GM12878 (cell line): ENCODE measurements at regions not wholly inside any gene's neighbourhood (a gene's known extent, or its start where the extent isn't known, plus 50 kb on each side); places are given as distances from the start of the nearest gene placed in this dataset.

Source experiments
- ATAC-seq: fragments of 200-7000 bp; cut with Tn5 transposase; 3 replicates; pipeline ENCODE4 v1.9.1; 2020; ENCODE audit warnings: mild to moderate bottlenecking, moderate library complexity
- BruUV-seq: library from RNA; stranded (reverse); fragments of 400-500 nt; replicated peaks from 2 replicates; lab custom pipeline; 2021; lab: Mats Ljungman, UMichigan
- CTCF ChIA-PET: fragments of 300-600 bp; sonication (Branson Sonifier 250); formaldehyde crosslinking; extraction: SDS; loops from one replicate; lab custom pipeline; 2021; ENCODE audit warnings: inconsistent platforms; lab: Yijun Ruan, JAX
- POLR2A ChIA-PET: fragments of 350-600 bp; formaldehyde crosslinking; extraction: SDS; loops from one replicate; lab custom pipeline; 2021; ENCODE audit warnings: inconsistent platforms; lab: Charles Lee
- RAD21 ChIA-PET: fragments of 300-600 bp; sonication (Branson Sonifier 250); formaldehyde crosslinking; loops from one replicate; lab custom pipeline; 2023; ENCODE audit warnings: antibody characterized with exemption; ENCODE audit not compliant: unreplicated experiment; lab: Charles Lee
- SMC1A ChIA-PET: fragments of 300-600 bp; sonication (Branson Sonifier 250); formaldehyde crosslinking; loops from one replicate; lab custom pipeline; 2023; ENCODE audit not compliant: unreplicated experiment, uncharacterized antibody; lab: Charles Lee
- DNase-seq: peaks from one replicate; pipeline ENCODE4 v3.0.0-alpha.2; 2011; ENCODE audit warnings: low read depth, low spot score
- FAIRE-seq: peaks from 3 replicates; lab custom pipeline; 2011; peaks lifted over from hg19 to GRCh38; lab: Jason Lieb, UNC
- H2AFZ ChIP-seq: 2 replicates; pipeline ENCODE4 v1.6.0; 2011; ENCODE audit warnings: low read depth, low read length, control low read depth; ENCODE audit not compliant: control insufficient read depth
- H3K27ac ChIP-seq: 2 replicates; pipeline ENCODE4 v1.5.1; 2011; ENCODE audit warnings: control low read depth; ENCODE audit not compliant: control insufficient read depth, insufficient read depth
- H3K27me3 ChIP-seq, 2 experiments: replicated peaks in 1 of 2; 2 replicates each; pipeline versions ENCODE4 v1.6.0 to v1.6.1; 2011; ENCODE audit warnings: low read length in 1 of 2; ENCODE audit not compliant: control insufficient read depth in 2 of 2, insufficient read depth in 2 of 2
- H3K36me3 ChIP-seq, 2 experiments: 2 replicates each; pipeline ENCODE4 v1.5.1; 2011; ENCODE audit warnings: low read length in 1 of 2; ENCODE audit not compliant: control insufficient read depth in 2 of 2, insufficient read depth in 2 of 2
- H3K4me1 ChIP-seq: 2 replicates; pipeline ENCODE4 v1.6.1; 2011; ENCODE audit warnings: mild to moderate bottlenecking, low read length, moderate library complexity, mixed read lengths; ENCODE audit not compliant: control insufficient read depth, insufficient read depth
- H3K4me2 ChIP-seq: 2 replicates; pipeline ENCODE4 v1.6.0; 2011; ENCODE audit warnings: control low read depth; ENCODE audit not compliant: control insufficient read depth, insufficient read depth
- H3K4me3 ChIP-seq: fragments of 200-600 bp; sonication (generic); 2 replicates; pipeline ENCODE4 v1.5.1; 2016
- H3K79me2 ChIP-seq: 2 replicates; pipeline ENCODE4 v1.6.0; 2011; ENCODE audit warnings: low read length; ENCODE audit not compliant: control insufficient read depth, insufficient read depth
- H3K9ac ChIP-seq: 2 replicates; pipeline ENCODE4 v1.8.0; 2011; ENCODE audit warnings: low read length, control low read depth, mixed read lengths; ENCODE audit not compliant: control insufficient read depth, insufficient read depth
- H3K9me3 ChIP-seq: replicated peaks from 3 replicates; pipeline ENCODE4 v1.5.1; 2011; ENCODE audit warnings: mild to moderate bottlenecking, low read length; ENCODE audit not compliant: control insufficient read depth, insufficient read depth
- H4K20me1 ChIP-seq: 2 replicates; pipeline ENCODE4 v1.6.0; 2011; ENCODE audit not compliant: control insufficient read depth, insufficient read depth
- ATF2 ChIP-seq: IDR thresholded peaks from 2 replicates; pipeline ENCODE4 v1.6.1; 2012; ENCODE audit warnings: low read length, inconsistent platforms
- BMI1 ChIP-seq: fragments of 450-650 bp; IDR thresholded peaks from 2 replicates; pipeline ENCODE4 v1.6.1; 2016; ENCODE audit warnings: mild to moderate bottlenecking, moderate library complexity, borderline replicate concordance
- CBFB ChIP-seq: IDR thresholded peaks from 2 replicates; pipeline ENCODE4 v1.6.1; 2016; ENCODE audit warnings: antibody characterized with exemption, low read depth
- CBX3 ChIP-seq: fragments of 200-600 bp; sonication (generic); IDR thresholded peaks from 2 replicates; pipeline ENCODE4 v1.6.1; 2016; ENCODE audit warnings: low read depth, borderline replicate concordance
- JUNB ChIP-seq: IDR thresholded peaks from 2 replicates; pipeline ENCODE4 v1.6.1; 2016; ENCODE audit warnings: antibody characterized with exemption, mild to moderate bottlenecking
- MEF2B ChIP-seq: fragments of 450-650 bp; IDR thresholded peaks from 2 replicates; pipeline ENCODE4 v1.6.1; 2018; ENCODE audit warnings: mild to moderate bottlenecking, moderate library complexity; ENCODE audit not compliant: partially characterized antibody, poor library complexity, severe bottlenecking
- POLR2A ChIP-seq: IDR thresholded peaks from 2 replicates; pipeline ENCODE4 v1.6.1; 2011; ENCODE audit warnings: low read depth, mild to moderate bottlenecking, low read length
- RELB ChIP-seq: fragments of 450-650 bp; IDR thresholded peaks from 2 replicates; pipeline ENCODE4 v1.6.1; 2017; ENCODE audit warnings: low read depth, mild to moderate bottlenecking, moderate library complexity
- SMARCA5 ChIP-seq: fragments of 450-650 bp; IDR thresholded peaks from 2 replicates; pipeline ENCODE4 v1.6.1; 2017; ENCODE audit warnings: mild to moderate bottlenecking
- SP1 ChIP-seq: IDR thresholded peaks from one replicate; pipeline ENCODE4 v1.6.1; 2011; ENCODE audit warnings: low read depth, low read length
- TAF1 ChIP-seq: IDR thresholded peaks from 2 replicates; pipeline ENCODE4 v1.6.1; 2011; ENCODE audit warnings: mild to moderate bottlenecking, low read depth, low read length, borderline replicate concordance
- USF1 ChIP-seq: IDR thresholded peaks from 2 replicates; pipeline ENCODE4 v1.6.1; 2011; ENCODE audit warnings: borderline replicate concordance, low read depth, mild to moderate bottlenecking, moderate library complexity, mixed read lengths, low read length; ENCODE audit not compliant: insufficient read depth; ENCODE audit errors: extremely low read length
- ZNF207 ChIP-seq: fragments of 450-650 bp; IDR thresholded peaks from 2 replicates; pipeline ENCODE4 v1.6.1; 2014; ENCODE audit warnings: antibody characterized with exemption, mild to moderate bottlenecking, borderline replicate concordance
- WGBS: methylation state at CpG from one replicate; pipeline ENCODE4 v1.1.6; 2016; ENCODE audit warnings: low lambda C conversion rate; ENCODE audit not compliant: insufficient replicate concordance, insufficient coverage; ENCODE audit errors: missing lambda C conversion rate; 5-methylcytosine and 5-hydroxymethylcytosine counted together
- in situ Hi-C: fragments of 300-500 bp; cut with MboI; formaldehyde crosslinking; loops from 9 replicates; pipeline ENCODE4 v1.14.3; 2018; ENCODE audit warnings: mixed read lengths
- intact Hi-C: fragments of 100-400 bp; cut with micrococcal nuclease; formaldehyde crosslinking; loops from one replicate; pipeline ENCODE4 v1.14.2; 2022; ENCODE audit not compliant: unreplicated experiment
- TF ChIP-seq, protein P1 (sequence below): IDR thresholded peaks from 2 replicates; pipeline ENCODE4 v1.6.1; 2011; ENCODE audit warnings: low read depth, mild to moderate bottlenecking, low read length, moderate library complexity, borderline replicate concordance; ENCODE audit errors: extremely low read depth

DNA sequence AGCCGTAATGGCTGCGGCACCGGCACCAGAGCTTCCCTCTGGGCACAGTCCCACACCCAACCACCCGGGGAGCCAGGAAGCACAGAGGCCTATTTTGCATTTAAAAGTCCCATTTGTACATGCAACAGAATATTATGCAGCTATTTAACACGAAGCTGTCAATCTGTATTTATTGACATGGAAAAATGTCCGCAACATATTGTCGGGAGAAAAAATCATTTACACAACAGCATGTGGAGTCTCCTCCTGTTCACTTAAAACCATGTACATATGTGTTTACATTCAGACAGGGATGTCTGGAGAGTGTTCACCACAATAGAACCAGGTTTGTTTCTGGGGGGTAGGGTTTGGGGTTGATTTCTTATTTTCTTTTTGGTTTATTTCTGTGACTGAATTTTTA lies 63.4 kb upstream of the GRIK3 start:
- Histone ChIP-seq H3K4me2 (no peak overlapping the region), H3K9ac (no peak overlapping the region), H2AFZ (no peak overlapping the region), H3K79me2 (no peaks in the 10 kb centered on the region), H3K27me3 (no peaks in the 10 kb centered on the region)
- ChIA-PET CTCF (no interaction called here), SMC1A (no interaction called here), RAD21 (no interaction called here)
- in situ Hi-C loops = no loop called here
- no peak for TF ChIP-seq ZNF207
- no peak for TF ChIP-seq SP1
- no peak for TF ChIP-seq MEF2B
- no peak for TF ChIP-seq BMI1
- no peak for TF ChIP-seq USF1
- no peak for TF ChIP-seq CBFB
- TF ChIP-seq CBX3 = no peak
- TF ChIP-seq, protein P1, sequence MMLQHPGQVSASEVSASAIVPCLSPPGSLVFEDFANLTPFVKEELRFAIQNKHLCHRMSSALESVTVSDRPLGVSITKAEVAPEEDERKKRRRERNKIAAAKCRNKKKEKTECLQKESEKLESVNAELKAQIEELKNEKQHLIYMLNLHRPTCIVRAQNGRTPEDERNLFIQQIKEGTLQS = no peak
- no peak for TF ChIP-seq ATF2
- TF ChIP-seq SMARCA5 = no peak
- TF ChIP-seq JUNB = no peak
- TF ChIP-seq RELB = no peak
- no peak for TF ChIP-seq POLR2A
- TF ChIP-seq TAF1 = no peak
- TF ChIP-seq, all 136 proteins: peak for 0
- Histone ChIP-seq H3K27ac (no peak overlapping the region), H3K36me3 (no peaks in the 10 kb centered on the region), H4K20me1 (no peaks in the 10 kb centered on the region), H3K4me3 (no peak overlapping the region), H3K4me1 (peaks cover 5% of the 10 kb centered on the region; the same call in 1 of the 2 replicates), H3K9me3 (no peaks in the 10 kb centered on the region)
- DNase-seq (no peak), ATAC-seq (no peak), FAIRE-seq (no peak)
- POLR2A ChIA-PET = no interaction called here
- intact Hi-C loops = no loop called here
- WGBS = 50% methylated on average over 7 of the region's 7 CpGs
- BruUV-seq = no TSS peak
